ENCODE measurements at regions not wholly inside any gene's neighbourhood (a gene's known extent, or its start where the extent isn't known, plus 50 kb on each side); places are given as distances from the start of the nearest gene placed in this dataset.

GRCh38 chr10:129046065-129046681 is 420.9 kb upstream of the MGMT start (continued):
- no peak for TF ChIP-seq NRL (CRISPR knock-in tag; IDR thresholded peaks at IDR 0.05; ENCODE audit: borderline replicate concordance)
- TF ChIP-seq ZIK1 (CRISPR knock-in tag; IDR thresholded peaks at IDR 0.05; ENCODE audit: borderline replicate concordance, low read depth) = no peak
- TF ChIP-seq ZNF709 (CRISPR knock-in tag; IDR thresholded peaks at IDR 0.05) = no peak

GRCh38 chr10:129046962-129047361 is 420.1 kb upstream of the MGMT start:
- POLR2A ChIA-PET = no interaction called here
- intact Hi-C loops (cut with micrococcal nuclease; ENCODE audit: unreplicated experiment) = no loop called here
- Histone ChIP-seq H3K36me3 (replicated peaks in 1 of 2; ENCODE audit: control insufficient read depth in 1 of 2, insufficient read depth in 2 of 2, low read length in 2 of 2) (no peaks in the 10 kb centered on the region), H3K4me2 (ENCODE audit: low read depth, low read length) (no peak overlapping the region), H3K4me1 (ENCODE audit: insufficient read depth, low read length) (no peaks in the 10 kb centered on the region), H3K79me2 (ENCODE audit: insufficient read depth, low read length) (no peaks in the 10 kb centered on the region), H3K9me3 (ENCODE audit: low read length) (no peaks in the 10 kb centered on the region), H2AFZ (ENCODE audit: low read length) (no peak overlapping the region), H3K27ac (ENCODE audit: extremely low read length, insufficient read depth, low read length) (no peak overlapping the region), H3K27me3 (ENCODE audit: control insufficient read depth in 1 of 2, insufficient read depth in 2 of 2, low read length in 2 of 2) (peaks cover 0 to 35% of the 10 kb centered on the region in 2 experiments; a peak in 4 of 5 replicates), H4K20me1 (ENCODE audit: insufficient read depth, low read length) (no peaks in the 10 kb centered on the region), H3K9ac (ENCODE audit: insufficient read depth, low read depth, low read length) (no peak overlapping the region), H3K4me3 (replicated peaks in 1 of 3; ENCODE audit: insufficient read depth in 1 of 3, low read depth in 2 of 3, low read length in 3 of 3) (no peak overlapping the region)
- no peak for ATAC-seq
- FAIRE-seq = no peak
- CTCF ChIA-PET (ENCODE audit: low intra/inter-chr PET ratio, low total read pairs) = no interaction called here
- WGBS (ENCODE audit: low lambda C conversion rate) = 24% methylated on average over 5 of the region's 5 CpGs
- BruUV-seq (replicated peaks) = no TSS peak
- in situ Hi-C loops (cut with HindIII; ENCODE audit: extremely low pct_ligation_motif_present, low pct_unique_long_range_greater_than_20kb) = no loop called here
- no peak for DNase-seq (ENCODE audit: low spot score)
- TF ChIP-seq ZNF670 (CRISPR knock-in tag; IDR thresholded peaks at IDR 0.05; ENCODE audit: borderline replicate concordance) (no peak), ZNF251 (CRISPR knock-in tag; IDR thresholded peaks at IDR 0.05) (no peak), ZNF747 (CRISPR knock-in tag; IDR thresholded peaks at IDR 0.05; ENCODE audit: borderline replicate concordance) (no peak), CAMTA2 (CRISPR knock-in tag; IDR thresholded peaks at IDR 0.05; ENCODE audit: borderline replicate concordance) (no peak), ZNF253 (CRISPR knock-in tag; IDR thresholded peaks at IDR 0.05; ENCODE audit: borderline replicate concordance) (no peak), JUN (CRISPR knock-in tag; IDR thresholded peaks at IDR 0.05) (no peak), NCOR1 (IDR thresholded peaks at IDR 0.05; ENCODE audit: borderline replicate concordance, low read length) (no peak), ZBTB38 (CRISPR knock-in tag; IDR thresholded peaks at IDR 0.05) (no peak), MEF2D (CRISPR knock-in tag; IDR thresholded peaks at IDR 0.05) (no peak), TCF7 (IDR thresholded peaks at IDR 0.05; ENCODE audit: low read depth) (no peak), MTERF4 (CRISPR knock-in tag; IDR thresholded peaks at IDR 0.05) (no peak)
- TF ChIP-seq, protein P1, sequence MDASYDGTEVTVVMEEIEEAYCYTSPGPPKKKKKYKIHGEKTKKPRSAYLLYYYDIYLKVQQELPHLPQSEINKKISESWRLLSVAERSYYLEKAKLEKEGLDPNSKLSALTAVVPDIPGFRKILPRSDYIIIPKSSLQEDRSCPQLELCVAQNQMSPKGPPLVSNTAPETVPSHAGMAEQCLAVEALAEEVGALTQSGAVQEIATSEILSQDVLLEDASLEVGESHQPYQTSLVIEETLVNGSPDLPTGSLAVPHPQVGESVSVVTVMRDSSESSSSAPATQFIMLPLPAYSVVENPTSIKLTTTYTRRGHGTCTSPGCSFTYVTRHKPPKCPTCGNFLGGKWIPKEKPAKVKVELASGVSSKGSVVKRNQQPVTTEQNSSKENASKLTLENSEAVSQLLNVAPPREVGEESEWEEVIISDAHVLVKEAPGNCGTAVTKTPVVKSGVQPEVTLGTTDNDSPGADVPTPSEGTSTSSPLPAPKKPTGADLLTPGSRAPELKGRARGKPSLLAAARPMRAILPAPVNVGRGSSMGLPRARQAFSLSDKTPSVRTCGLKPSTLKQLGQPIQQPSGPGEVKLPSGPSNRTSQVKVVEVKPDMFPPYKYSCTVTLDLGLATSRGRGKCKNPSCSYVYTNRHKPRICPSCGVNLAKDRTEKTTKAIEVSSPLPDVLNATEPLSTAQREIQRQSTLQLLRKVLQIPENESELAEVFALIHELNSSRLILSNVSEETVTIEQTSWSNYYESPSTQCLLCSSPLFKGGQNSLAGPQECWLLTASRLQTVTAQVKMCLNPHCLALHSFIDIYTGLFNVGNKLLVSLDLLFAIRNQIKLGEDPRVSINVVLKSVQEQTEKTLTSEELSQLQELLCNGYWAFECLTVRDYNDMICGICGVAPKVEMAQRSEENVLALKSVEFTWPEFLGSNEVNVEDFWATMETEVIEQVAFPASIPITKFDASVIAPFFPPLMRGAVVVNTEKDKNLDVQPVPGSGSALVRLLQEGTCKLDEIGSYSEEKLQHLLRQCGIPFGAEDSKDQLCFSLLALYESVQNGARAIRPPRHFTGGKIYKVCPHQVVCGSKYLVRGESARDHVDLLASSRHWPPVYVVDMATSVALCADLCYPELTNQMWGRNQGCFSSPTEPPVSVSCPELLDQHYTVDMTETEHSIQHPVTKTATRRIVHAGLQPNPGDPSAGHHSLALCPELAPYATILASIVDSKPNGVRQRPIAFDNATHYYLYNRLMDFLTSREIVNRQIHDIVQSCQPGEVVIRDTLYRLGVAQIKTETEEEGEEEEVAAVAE (CRISPR knock-in tag; IDR thresholded peaks at IDR 0.05; ENCODE audit: borderline replicate concordance) = no peak
- TF ChIP-seq, protein P2, sequence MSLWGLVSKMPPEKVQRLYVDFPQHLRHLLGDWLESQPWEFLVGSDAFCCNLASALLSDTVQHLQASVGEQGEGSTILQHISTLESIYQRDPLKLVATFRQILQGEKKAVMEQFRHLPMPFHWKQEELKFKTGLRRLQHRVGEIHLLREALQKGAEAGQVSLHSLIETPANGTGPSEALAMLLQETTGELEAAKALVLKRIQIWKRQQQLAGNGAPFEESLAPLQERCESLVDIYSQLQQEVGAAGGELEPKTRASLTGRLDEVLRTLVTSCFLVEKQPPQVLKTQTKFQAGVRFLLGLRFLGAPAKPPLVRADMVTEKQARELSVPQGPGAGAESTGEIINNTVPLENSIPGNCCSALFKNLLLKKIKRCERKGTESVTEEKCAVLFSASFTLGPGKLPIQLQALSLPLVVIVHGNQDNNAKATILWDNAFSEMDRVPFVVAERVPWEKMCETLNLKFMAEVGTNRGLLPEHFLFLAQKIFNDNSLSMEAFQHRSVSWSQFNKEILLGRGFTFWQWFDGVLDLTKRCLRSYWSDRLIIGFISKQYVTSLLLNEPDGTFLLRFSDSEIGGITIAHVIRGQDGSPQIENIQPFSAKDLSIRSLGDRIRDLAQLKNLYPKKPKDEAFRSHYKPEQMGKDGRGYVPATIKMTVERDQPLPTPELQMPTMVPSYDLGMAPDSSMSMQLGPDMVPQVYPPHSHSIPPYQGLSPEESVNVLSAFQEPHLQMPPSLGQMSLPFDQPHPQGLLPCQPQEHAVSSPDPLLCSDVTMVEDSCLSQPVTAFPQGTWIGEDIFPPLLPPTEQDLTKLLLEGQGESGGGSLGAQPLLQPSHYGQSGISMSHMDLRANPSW (CRISPR knock-in tag; IDR thresholded peaks at IDR 0.05; ENCODE audit: borderline replicate concordance) = no peak

Data from HepG2 (cell line).